ENCODE measurements at regions not wholly inside any gene's neighbourhood (a gene's known extent, or its start where the extent isn't known, plus 50 kb on each side); places are given as distances from the start of the nearest gene placed in this dataset.

DNA sequence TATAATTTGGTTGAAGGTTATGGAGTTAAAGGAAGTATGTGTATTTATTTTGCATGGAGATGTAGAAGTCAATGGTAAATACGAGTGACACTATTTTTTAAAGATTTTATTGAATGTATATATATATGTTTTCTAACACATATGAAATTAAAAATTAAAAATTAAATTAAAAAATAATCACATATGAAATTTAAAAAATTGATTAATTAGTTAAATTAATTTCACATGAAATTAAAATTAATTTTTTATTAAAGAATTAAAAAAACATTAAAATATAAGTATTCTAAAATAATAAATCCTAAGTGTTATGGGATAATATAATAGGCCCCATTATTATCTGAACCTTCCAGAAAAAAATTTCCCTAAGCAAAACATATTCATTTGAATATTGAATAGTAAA, 1163.5 kb downstream of the ARAP2 start:
- TF ChIP-seq, protein P1, sequence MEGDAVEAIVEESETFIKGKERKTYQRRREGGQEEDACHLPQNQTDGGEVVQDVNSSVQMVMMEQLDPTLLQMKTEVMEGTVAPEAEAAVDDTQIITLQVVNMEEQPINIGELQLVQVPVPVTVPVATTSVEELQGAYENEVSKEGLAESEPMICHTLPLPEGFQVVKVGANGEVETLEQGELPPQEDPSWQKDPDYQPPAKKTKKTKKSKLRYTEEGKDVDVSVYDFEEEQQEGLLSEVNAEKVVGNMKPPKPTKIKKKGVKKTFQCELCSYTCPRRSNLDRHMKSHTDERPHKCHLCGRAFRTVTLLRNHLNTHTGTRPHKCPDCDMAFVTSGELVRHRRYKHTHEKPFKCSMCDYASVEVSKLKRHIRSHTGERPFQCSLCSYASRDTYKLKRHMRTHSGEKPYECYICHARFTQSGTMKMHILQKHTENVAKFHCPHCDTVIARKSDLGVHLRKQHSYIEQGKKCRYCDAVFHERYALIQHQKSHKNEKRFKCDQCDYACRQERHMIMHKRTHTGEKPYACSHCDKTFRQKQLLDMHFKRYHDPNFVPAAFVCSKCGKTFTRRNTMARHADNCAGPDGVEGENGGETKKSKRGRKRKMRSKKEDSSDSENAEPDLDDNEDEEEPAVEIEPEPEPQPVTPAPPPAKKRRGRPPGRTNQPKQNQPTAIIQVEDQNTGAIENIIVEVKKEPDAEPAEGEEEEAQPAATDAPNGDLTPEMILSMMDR (IDR thresholded peaks at IDR 0.05; ENCODE audit: poor library complexity), result no peak
- no peak for TF ChIP-seq EZH2 (IDR thresholded peaks at IDR 0.05; ENCODE audit: borderline replicate concordance)
